Adrenal gland (tissue), 5 donors: ENCODE measurements at regions not wholly inside any gene's neighbourhood (a gene's known extent, or its start where the extent isn't known, plus 50 kb on each side); places are given as distances from the start of the nearest gene placed in this dataset.
"Not testable (repeated sequence)": the region's sequence is repeated elsewhere in the genome, so short reads cannot be mapped to it uniquely, and the experiment has no call there.

Experiments used
- POLR2A ChIP-seq, 2 donors: fragments of 450-650 bp; IDR thresholded peaks; one replicate each; pipeline ENCODE4 v1.6.1; 2017; ENCODE audit warnings: antibody characterized with exemption in 2 of 2, mild to moderate bottlenecking in 2 of 2, moderate library complexity in 1 of 2
- TF ChIP-seq, protein P1 (sequence below), 6 experiments: fragments of 450-650 bp in 4 of 6; fragments of 200-600 bp in 2 of 6; sonication (generic) in 1 of 6; IDR thresholded peaks; 1 replicate in 5 of 6; 2 replicates in 1 of 6; pipeline versions ENCODE4 v1.5.1 to v1.8.0; 2016 to 2021; ENCODE audit warnings: antibody characterized with exemption in 6 of 6, mild to moderate bottlenecking in 2 of 6, moderate library complexity in 1 of 6
- donor health status: DM: no; HTN: no; CAD: no.

- TF ChIP-seq, protein P1, sequence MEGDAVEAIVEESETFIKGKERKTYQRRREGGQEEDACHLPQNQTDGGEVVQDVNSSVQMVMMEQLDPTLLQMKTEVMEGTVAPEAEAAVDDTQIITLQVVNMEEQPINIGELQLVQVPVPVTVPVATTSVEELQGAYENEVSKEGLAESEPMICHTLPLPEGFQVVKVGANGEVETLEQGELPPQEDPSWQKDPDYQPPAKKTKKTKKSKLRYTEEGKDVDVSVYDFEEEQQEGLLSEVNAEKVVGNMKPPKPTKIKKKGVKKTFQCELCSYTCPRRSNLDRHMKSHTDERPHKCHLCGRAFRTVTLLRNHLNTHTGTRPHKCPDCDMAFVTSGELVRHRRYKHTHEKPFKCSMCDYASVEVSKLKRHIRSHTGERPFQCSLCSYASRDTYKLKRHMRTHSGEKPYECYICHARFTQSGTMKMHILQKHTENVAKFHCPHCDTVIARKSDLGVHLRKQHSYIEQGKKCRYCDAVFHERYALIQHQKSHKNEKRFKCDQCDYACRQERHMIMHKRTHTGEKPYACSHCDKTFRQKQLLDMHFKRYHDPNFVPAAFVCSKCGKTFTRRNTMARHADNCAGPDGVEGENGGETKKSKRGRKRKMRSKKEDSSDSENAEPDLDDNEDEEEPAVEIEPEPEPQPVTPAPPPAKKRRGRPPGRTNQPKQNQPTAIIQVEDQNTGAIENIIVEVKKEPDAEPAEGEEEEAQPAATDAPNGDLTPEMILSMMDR (IDR thresholded peaks at IDR 0.05), result not testable (repeated sequence)
- not testable (repeated sequence) for TF ChIP-seq POLR2A (IDR thresholded peaks at IDR 0.05)
Observed at GRCh38 chr3:184502841-184503240, 58.7 kb upstream of the EPHB3 start.
